Adrenal gland (tissue), 9 donors: ENCODE measurements at regions not wholly inside any gene's neighbourhood (a gene's known extent, or its start where the extent isn't known, plus 50 kb on each side); places are given as distances from the start of the nearest gene placed in this dataset.

ENCODE experiments used
- DNase-seq, 7 donors: peaks; one replicate each; pipeline ENCODE4 v3.0.0-alpha.2; 2019 to 2020
- H3K27ac ChIP-seq, 5 donors: fragments of 200-600 bp; sonication (generic) in 4 of 5; 1 replicate in 3 of 5; 2 replicates in 2 of 5; pipeline versions ENCODE4 v1.5.1 to v1.8.0; 2016 to 2020; ENCODE audit warnings: mild to moderate bottlenecking in 1 of 5
- H3K27me3 ChIP-seq: fragments of 200-600 bp; 2 replicates; pipeline ENCODE4 v1.8.0; 2021
- H3K36me3 ChIP-seq, 2 donors: fragments of 200-600 bp; replicated peaks in 1 of 2; 1 replicate in 1 of 2; 2 replicates in 1 of 2; pipeline versions ENCODE4 v1.5.1 to v1.8.0; 2018 to 2022
- H3K4me1 ChIP-seq, 2 donors: fragments of 200-600 bp; replicated peaks in 1 of 2; 1 replicate in 1 of 2; 2 replicates in 1 of 2; pipeline versions ENCODE4 v1.5.1 to v1.8.0; 2018 to 2021
- H3K4me3 ChIP-seq, 4 donors: fragments of 200-600 bp; sonication (generic) in 3 of 4; one replicate each; pipeline ENCODE4 v1.5.1; 2016 to 2018
- H3K9me3 ChIP-seq, 3 donors: fragments of 200-600 bp; sonication (generic) in 1 of 3; replicated peaks in 1 of 3; 1 replicate in 2 of 3; 2 replicates in 1 of 3; pipeline versions ENCODE4 v1.5.1 to v1.8.0; 2016 to 2021
- POLR2A ChIP-seq, 2 donors: fragments of 450-650 bp; IDR thresholded peaks; one replicate each; pipeline ENCODE4 v1.6.1; 2017; ENCODE audit warnings: antibody characterized with exemption in 2 of 2, mild to moderate bottlenecking in 2 of 2, moderate library complexity in 1 of 2
- WGBS, 4 donors: extraction: QIAGEN DNeasy Blood & Tissue Kit in 2 of 4; methylation state at CpG; one replicate each; pipeline versions ENCODE4 v1.1.5 to v1.1.7; 2013 to 2017; 5-methylcytosine and 5-hydroxymethylcytosine counted together
- intact Hi-C, 2 donors: fragments of 100-400 bp; cut with DNase I; formaldehyde crosslinking; loops; one replicate each; pipeline versions ENCODE4 v1.14.1 to v1.15.0; 2022 to 2023
- TF ChIP-seq, protein P1 (sequence below), 6 experiments: fragments of 450-650 bp in 4 of 6; fragments of 200-600 bp in 2 of 6; sonication (generic) in 1 of 6; IDR thresholded peaks; 1 replicate in 5 of 6; 2 replicates in 1 of 6; pipeline versions ENCODE4 v1.5.1 to v1.8.0; 2016 to 2021; ENCODE audit warnings: antibody characterized with exemption in 6 of 6, mild to moderate bottlenecking in 2 of 6, moderate library complexity in 1 of 6
- donor health status: healthy with polysubstance abuse.
- donor health status: Bipolar disorder and iron deficiency.
- donor health status: DM: yes; HTN: yes; CAD: no.
- donor health status: DM: no; HTN: no; CAD: no.
- donor health status: DM: no; HTN: no; CAD: no.

DNA sequence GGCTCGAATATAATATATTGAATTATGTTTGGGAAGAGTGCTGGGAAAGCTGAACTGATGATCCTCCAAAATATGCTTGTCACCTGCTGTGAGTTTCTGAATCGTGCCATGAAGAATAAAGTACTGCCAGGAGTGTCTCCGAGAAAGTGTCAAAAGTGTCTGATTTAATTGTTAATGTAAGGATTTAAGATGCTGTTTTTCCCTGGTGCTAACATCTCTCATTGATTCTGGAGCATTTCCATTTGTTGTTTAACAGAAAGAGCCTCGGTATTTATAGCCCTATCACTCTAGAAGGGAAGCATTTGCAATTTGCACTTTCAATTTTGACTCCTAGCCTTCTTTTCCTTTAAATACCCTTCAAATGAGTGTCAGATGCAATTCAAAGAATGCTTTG, 342.2 kb downstream of the RND3 start:
- WGBS, 4 donors, result 52 to 63% (median 53%) methylated on average over 4 of the region's 4 CpGs
- Histone ChIP-seq H3K4me1 (peaks cover 0 to 8% of the 10 kb centered on the region in 2 donors), H3K4me3 (no peak overlapping the region), H3K36me3 (no peaks in the 10 kb centered on the region), H3K27ac (no peak overlapping the region), H3K9me3 (peaks cover 0 to 7% (median 4%) of the 10 kb centered on the region in 3 donors), H3K27me3 (no peaks in the 10 kb centered on the region)
- intact Hi-C loops, result no loop called here
- DNase-seq, result no peak
- TF ChIP-seq, protein P1, sequence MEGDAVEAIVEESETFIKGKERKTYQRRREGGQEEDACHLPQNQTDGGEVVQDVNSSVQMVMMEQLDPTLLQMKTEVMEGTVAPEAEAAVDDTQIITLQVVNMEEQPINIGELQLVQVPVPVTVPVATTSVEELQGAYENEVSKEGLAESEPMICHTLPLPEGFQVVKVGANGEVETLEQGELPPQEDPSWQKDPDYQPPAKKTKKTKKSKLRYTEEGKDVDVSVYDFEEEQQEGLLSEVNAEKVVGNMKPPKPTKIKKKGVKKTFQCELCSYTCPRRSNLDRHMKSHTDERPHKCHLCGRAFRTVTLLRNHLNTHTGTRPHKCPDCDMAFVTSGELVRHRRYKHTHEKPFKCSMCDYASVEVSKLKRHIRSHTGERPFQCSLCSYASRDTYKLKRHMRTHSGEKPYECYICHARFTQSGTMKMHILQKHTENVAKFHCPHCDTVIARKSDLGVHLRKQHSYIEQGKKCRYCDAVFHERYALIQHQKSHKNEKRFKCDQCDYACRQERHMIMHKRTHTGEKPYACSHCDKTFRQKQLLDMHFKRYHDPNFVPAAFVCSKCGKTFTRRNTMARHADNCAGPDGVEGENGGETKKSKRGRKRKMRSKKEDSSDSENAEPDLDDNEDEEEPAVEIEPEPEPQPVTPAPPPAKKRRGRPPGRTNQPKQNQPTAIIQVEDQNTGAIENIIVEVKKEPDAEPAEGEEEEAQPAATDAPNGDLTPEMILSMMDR (IDR thresholded peaks at IDR 0.05), result no peak
- TF ChIP-seq POLR2A (IDR thresholded peaks at IDR 0.05), result no peak

DNA sequence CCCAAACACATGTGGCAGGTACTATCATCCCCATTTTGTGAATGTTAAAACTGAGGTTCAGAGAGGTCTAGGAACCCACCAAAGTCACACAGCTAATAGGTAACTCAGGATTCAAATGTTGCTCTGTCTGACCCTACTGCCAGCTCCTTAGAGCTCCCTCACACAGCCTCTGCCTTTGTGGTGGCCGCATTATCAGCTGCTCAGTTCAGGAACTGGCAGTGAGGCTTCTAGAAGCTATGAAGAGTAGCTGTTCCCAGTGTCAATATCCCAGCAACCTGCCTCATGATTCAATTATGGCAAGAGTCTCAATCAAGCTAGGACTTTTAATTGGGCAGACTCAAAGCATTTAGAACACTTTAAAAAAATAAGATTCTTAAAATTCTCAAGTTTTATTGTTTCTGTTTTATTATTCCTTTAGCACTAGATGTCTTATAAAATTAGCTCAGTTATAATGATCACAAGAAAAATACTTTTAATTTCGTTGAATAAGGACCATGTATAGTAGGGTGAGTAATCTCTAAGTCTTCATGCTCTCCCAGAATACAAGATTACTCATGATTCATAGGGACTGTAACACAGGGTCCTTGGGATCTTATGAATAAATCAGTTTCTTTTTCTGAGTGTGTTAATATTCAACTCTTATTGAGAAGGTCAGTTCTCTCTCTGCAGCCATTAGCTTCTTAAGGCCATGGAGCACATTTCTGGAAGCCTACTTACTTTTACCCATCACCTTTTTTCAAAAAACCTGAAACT, 342.7 kb downstream of the RND3 start:
- no peak for DNase-seq
- Histone ChIP-seq H3K36me3 (no peaks in the 10 kb centered on the region), H3K27me3 (no peaks in the 10 kb centered on the region), H3K4me3 (no peak overlapping the region), H3K9me3 (peaks cover 0 to 7% (median 4%) of the 10 kb centered on the region in 3 donors), H3K27ac (no peak overlapping the region), H3K4me1 (peaks cover 0 to 8% of the 10 kb centered on the region in 2 donors)
- no peak for TF ChIP-seq POLR2A (IDR thresholded peaks at IDR 0.05)
- TF ChIP-seq, protein P1 (IDR thresholded peaks at IDR 0.05), result no peak
- intact Hi-C loops, result no loop called here
- 64 to 69% (median 68%) methylated on average over 2 of the region's 2 CpGs for WGBS, 4 donors

DNA sequence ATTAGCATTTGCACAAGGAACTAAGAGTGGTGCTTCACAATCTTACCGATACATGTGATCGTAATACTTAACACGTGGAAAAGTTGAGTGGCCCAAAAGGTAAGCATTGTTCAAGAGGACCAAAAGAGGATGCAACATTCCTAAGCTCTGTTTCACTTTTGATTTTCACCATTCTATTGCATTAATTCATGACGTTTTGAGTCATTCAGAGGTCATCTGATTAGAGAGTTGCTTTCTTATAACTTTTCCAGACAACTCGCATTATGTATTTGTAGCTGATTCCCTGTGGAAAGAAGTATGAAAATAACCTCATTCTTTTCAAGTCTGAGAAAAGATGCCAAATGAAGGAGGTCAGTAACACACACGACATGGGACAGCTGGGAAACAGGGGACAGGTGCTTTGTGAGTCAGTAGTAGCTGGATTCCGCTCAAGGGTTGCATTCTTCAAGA, 344.4 kb downstream of the RND3 start:
- 77 to 85% (median 82%) methylated on average over 7 of the region's 7 CpGs for WGBS, 4 donors
- no peak for DNase-seq
- peaks cover 0 to 7% (median 4%) of the 10 kb centered on the region in 3 donors for H3K9me3 ChIP-seq
- no peak overlapping the region for H3K27ac ChIP-seq
- no peak overlapping the region for H3K4me3 ChIP-seq
- H3K36me3 ChIP-seq, result no peaks in the 10 kb centered on the region
- TF ChIP-seq POLR2A (IDR thresholded peaks at IDR 0.05), result no peak
- TF ChIP-seq, protein P1 (IDR thresholded peaks at IDR 0.05), result no peak
- intact Hi-C loops, result no loop called here
- no peaks in the 10 kb centered on the region for H3K27me3 ChIP-seq
- H3K4me1 ChIP-seq, result peaks cover 0 to 8% of the 10 kb centered on the region in 2 donors

DNA sequence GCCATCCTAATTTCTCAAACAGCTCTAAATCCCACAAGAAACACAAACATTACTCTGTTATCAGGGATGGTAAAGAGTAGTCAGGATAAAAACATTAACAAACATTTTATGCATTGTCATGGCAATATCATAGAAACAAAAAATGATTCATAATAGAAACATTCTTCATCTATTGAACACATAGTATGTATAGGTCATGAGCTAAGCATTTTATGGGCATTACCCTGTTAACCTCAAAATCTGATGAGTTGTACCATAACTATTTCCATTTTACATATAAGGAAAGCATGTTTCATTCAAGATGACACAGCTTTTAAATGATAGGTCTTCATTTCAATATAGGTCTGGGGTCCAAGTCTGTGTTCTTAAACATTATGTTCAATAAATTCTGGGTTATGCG, 344.9 kb downstream of the RND3 start:
- H3K27me3 ChIP-seq, result no peaks in the 10 kb centered on the region
- H3K9me3 ChIP-seq, result peaks cover 0 to 7% (median 4%) of the 10 kb centered on the region in 3 donors
- WGBS, 4 donors, result 96 to 99% (median 97%) methylated on average over 1 of the region's 1 CpG
- H3K27ac ChIP-seq, result no peak overlapping the region
- intact Hi-C loops, result no loop called here
- no peaks in the 10 kb centered on the region for H3K36me3 ChIP-seq
- no peak overlapping the region for H3K4me3 ChIP-seq
- peaks cover 0 to 8% of the 10 kb centered on the region in 2 donors for H3K4me1 ChIP-seq
- no peak for DNase-seq
- TF ChIP-seq, protein P1 (IDR thresholded peaks at IDR 0.05), result no peak
- no peak for TF ChIP-seq POLR2A (IDR thresholded peaks at IDR 0.05)
